LNCAP (cell line): ENCODE measurements at regions not wholly inside any gene's neighbourhood (a gene's known extent, or its start where the extent isn't known, plus 50 kb on each side); places are given as distances from the start of the nearest gene placed in this dataset.
A peak's percentile ranks its signal among the peaks of the same experiment; 100 is the strongest.

Source experiments
- CTCF ChIP-seq: fragments of 450-650 bp; IDR thresholded peaks from 2 replicates; pipeline ENCODE4 v1.5.1; 2017; ENCODE audit warnings: mild to moderate bottlenecking

- no peak for TF ChIP-seq CTCF
Measured at GRCh38 chr1:50272912-50273311, 150.3 kb downstream of the DMRTA2 start.

GRCh38 chr1:50271968-50272578 is 151.2 kb downstream of the DMRTA2 start:
- TF ChIP-seq CTCF, result peak; percentile 88

GRCh38 chr1:50271337-50271736 is 151.9 kb downstream of the DMRTA2 start:
- no peak for TF ChIP-seq CTCF

- TF ChIP-seq CTCF, result no peak
Measured at GRCh38 chr1:50270926-50271325, 152.3 kb downstream of the DMRTA2 start.

- TF ChIP-seq CTCF, result no peak
Measured at GRCh38 chr1:50268049-50268448, 155.2 kb downstream of the DMRTA2 start.

GRCh38 chr1:50266509-50266908 is 156.7 kb downstream of the DMRTA2 start:
- TF ChIP-seq CTCF, result no peak

GRCh38 chr1:50265790-50266314 is 157.1 kb downstream of the ELAVL4 start:
- no peak for TF ChIP-seq CTCF

GRCh38 chr1:50264590-50264989 is 155.9 kb downstream of the ELAVL4 start:
- TF ChIP-seq CTCF, result no peak
